Esophagus squamous epithelium (tissue), 4 donors: ENCODE measurements at regions not wholly inside any gene's neighbourhood (a gene's known extent, or its start where the extent isn't known, plus 50 kb on each side); places are given as distances from the start of the nearest gene placed in this dataset.

ENCODE experiments used
- CTCF ChIP-seq, 6 experiments: fragments of 450-650 bp in 4 of 6; fragments of 200-600 bp in 2 of 6; sonication (generic) in 2 of 6; IDR thresholded peaks; one replicate each; pipeline ENCODE4 v1.5.1; 2016 to 2019; ENCODE audit warnings: antibody characterized with exemption in 6 of 6, mild to moderate bottlenecking in 4 of 6, moderate library complexity in 4 of 6
- POLR2A ChIP-seq, 4 donors: fragments of 450-650 bp; IDR thresholded peaks; one replicate each; pipeline ENCODE4 v1.6.1; 2017; ENCODE audit warnings: antibody characterized with exemption in 4 of 4, mild to moderate bottlenecking in 4 of 4, moderate library complexity in 3 of 4

DNA sequence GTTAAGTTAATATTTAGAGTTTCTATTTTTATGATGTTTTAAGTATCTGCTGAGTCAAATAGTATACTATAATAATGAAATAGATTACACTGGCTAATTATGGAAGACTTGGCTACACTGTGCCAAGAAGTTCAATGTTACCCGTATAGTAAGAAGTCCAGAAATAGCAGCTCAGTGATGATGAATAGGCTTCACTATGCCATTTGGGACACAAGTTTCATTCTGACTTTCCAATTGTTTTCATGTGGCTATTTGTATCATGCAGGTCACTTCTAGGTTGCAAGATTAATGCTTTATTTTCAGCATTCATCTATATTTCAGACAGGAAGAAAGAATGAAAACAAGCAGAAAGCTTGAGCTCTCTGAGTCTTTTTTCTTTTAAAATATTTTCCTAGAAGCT, 194.5 kb upstream of the RIOK2 start:
- TF ChIP-seq CTCF (IDR thresholded peaks at IDR 0.05) (no peak), POLR2A (IDR thresholded peaks at IDR 0.05) (no peak)
